ENCODE measurements at regions not wholly inside any gene's neighbourhood (a gene's known extent, or its start where the extent isn't known, plus 50 kb on each side); places are given as distances from the start of the nearest gene placed in this dataset.

DNA sequence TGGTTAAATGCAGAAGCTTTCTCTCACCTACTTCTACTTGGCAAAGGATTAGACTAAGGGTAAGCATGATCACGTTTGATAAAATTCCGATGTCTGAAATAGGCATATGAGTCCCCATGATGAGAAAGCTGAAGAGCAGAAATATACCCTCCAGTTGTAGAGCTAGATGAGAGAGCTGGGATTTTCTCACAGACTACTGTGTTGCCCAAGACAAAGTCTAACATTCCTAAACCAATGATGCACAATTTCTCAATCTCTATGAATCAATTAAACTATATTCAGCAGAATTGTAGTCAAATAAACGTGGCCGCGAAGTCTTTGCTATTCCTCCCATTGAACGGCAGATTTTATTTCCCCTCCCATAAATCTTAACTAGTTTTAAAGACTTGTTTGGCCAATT is 699.2 kb downstream of the KCNT2 start:
- TF ChIP-seq POLR2AphosphoS5 (IDR thresholded peaks at IDR 0.05; ENCODE audit: low read depth) (no peak), SPI1 (IDR thresholded peaks at IDR 0.05; ENCODE audit: borderline replicate concordance, low read depth) (no peak), GABPA (IDR thresholded peaks at IDR 0.05; ENCODE audit: low read depth) (no peak)
- TF ChIP-seq, protein P1, sequence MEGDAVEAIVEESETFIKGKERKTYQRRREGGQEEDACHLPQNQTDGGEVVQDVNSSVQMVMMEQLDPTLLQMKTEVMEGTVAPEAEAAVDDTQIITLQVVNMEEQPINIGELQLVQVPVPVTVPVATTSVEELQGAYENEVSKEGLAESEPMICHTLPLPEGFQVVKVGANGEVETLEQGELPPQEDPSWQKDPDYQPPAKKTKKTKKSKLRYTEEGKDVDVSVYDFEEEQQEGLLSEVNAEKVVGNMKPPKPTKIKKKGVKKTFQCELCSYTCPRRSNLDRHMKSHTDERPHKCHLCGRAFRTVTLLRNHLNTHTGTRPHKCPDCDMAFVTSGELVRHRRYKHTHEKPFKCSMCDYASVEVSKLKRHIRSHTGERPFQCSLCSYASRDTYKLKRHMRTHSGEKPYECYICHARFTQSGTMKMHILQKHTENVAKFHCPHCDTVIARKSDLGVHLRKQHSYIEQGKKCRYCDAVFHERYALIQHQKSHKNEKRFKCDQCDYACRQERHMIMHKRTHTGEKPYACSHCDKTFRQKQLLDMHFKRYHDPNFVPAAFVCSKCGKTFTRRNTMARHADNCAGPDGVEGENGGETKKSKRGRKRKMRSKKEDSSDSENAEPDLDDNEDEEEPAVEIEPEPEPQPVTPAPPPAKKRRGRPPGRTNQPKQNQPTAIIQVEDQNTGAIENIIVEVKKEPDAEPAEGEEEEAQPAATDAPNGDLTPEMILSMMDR (IDR thresholded peaks at IDR 0.05; ENCODE audit: insufficient read depth, low read length), result no peak
- TF ChIP-seq, protein P2, sequence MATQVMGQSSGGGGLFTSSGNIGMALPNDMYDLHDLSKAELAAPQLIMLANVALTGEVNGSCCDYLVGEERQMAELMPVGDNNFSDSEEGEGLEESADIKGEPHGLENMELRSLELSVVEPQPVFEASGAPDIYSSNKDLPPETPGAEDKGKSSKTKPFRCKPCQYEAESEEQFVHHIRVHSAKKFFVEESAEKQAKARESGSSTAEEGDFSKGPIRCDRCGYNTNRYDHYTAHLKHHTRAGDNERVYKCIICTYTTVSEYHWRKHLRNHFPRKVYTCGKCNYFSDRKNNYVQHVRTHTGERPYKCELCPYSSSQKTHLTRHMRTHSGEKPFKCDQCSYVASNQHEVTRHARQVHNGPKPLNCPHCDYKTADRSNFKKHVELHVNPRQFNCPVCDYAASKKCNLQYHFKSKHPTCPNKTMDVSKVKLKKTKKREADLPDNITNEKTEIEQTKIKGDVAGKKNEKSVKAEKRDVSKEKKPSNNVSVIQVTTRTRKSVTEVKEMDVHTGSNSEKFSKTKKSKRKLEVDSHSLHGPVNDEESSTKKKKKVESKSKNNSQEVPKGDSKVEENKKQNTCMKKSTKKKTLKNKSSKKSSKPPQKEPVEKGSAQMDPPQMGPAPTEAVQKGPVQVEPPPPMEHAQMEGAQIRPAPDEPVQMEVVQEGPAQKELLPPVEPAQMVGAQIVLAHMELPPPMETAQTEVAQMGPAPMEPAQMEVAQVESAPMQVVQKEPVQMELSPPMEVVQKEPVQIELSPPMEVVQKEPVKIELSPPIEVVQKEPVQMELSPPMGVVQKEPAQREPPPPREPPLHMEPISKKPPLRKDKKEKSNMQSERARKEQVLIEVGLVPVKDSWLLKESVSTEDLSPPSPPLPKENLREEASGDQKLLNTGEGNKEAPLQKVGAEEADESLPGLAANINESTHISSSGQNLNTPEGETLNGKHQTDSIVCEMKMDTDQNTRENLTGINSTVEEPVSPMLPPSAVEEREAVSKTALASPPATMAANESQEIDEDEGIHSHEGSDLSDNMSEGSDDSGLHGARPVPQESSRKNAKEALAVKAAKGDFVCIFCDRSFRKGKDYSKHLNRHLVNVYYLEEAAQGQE (IDR thresholded peaks at IDR 0.05; ENCODE audit: insufficient replicate concordance, low read depth), result no peak
- Histone ChIP-seq H3K27ac (replicated peaks) (no peak overlapping the region), H3K4me3 (replicated peaks; ENCODE audit: insufficient read depth, low read length) (no peak overlapping the region), H3K27me3 (ENCODE audit: insufficient read depth, poor library complexity, severe bottlenecking) (no peaks in the 10 kb centered on the region)
- no peak for DNase-seq (ENCODE audit: low read depth in 1 of 2, low spot score in 1 of 2)

DNA sequence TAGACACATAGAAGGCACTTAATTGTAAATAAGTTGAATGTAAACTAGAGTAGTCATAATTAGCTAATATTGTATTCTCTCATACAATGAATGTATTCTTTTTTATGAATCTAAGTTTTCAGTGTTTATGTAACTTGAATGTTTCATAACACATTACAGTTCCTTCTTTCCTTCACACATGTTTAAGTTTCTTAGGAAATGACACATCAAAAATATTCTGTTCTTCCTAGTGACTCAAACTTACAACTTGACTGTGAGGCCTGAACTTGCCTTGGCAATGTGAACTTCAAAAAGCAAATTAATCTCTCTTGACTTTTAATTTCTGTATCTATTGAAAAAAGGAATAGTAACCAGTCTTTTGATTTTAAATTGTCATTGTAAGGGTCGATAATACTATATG is 700.1 kb downstream of the KCNT2 start:
- Histone ChIP-seq H3K27ac (replicated peaks) (peak overlapping the region; percentile 46), H3K4me3 (replicated peaks; ENCODE audit: insufficient read depth, low read length) (no peak overlapping the region), H3K27me3 (ENCODE audit: insufficient read depth, poor library complexity, severe bottlenecking) (no peaks in the 10 kb centered on the region)
- DNase-seq (ENCODE audit: low read depth in 1 of 2, low spot score in 1 of 2), result peak in 1 of 2 experiments; percentile 14
- TF ChIP-seq SPI1 (IDR thresholded peaks at IDR 0.05; ENCODE audit: borderline replicate concordance, low read depth), result peak; percentile 61
- TF ChIP-seq, protein P1 (IDR thresholded peaks at IDR 0.05; ENCODE audit: insufficient read depth, low read length), result no peak

DNA sequence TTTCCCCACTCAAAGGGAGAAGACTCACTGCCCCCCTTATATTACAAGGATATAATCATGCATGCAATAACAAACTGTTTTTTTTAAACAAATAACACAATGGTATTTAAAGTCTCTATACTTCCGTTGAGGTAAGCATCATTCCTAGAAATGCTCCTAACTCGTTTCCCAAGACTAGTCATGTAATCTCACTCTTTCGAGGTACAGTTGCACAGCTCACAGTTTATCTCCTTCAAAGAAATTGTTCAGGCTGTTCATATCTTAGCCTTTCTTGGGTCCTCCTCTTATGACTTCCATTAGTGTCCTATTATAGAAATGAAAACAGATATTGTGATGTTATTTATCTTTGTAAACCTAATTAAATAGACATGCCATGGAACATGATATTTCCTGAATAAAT is 705.0 kb downstream of the KCNT2 start:
- no peaks in the 10 kb centered on the region for H3K27me3 ChIP-seq (ENCODE audit: insufficient read depth, poor library complexity, severe bottlenecking)
- no peak overlapping the region for H3K4me3 ChIP-seq (replicated peaks; ENCODE audit: insufficient read depth, low read length)
- H3K27ac ChIP-seq (replicated peaks), result no peak overlapping the region
- DNase-seq (ENCODE audit: low read depth in 1 of 2, low spot score in 1 of 2), result no peak
- TF ChIP-seq SPI1 (IDR thresholded peaks at IDR 0.05; ENCODE audit: borderline replicate concordance, low read depth), result no peak
- TF ChIP-seq, protein P1 (IDR thresholded peaks at IDR 0.05; ENCODE audit: insufficient read depth, low read length), result no peak
- TF ChIP-seq GABPA (IDR thresholded peaks at IDR 0.05; ENCODE audit: low read depth), result no peak
- TF ChIP-seq, protein P2 (IDR thresholded peaks at IDR 0.05; ENCODE audit: insufficient replicate concordance, low read depth), result no peak
- TF ChIP-seq POLR2AphosphoS5 (IDR thresholded peaks at IDR 0.05; ENCODE audit: low read depth), result no peak

DNA sequence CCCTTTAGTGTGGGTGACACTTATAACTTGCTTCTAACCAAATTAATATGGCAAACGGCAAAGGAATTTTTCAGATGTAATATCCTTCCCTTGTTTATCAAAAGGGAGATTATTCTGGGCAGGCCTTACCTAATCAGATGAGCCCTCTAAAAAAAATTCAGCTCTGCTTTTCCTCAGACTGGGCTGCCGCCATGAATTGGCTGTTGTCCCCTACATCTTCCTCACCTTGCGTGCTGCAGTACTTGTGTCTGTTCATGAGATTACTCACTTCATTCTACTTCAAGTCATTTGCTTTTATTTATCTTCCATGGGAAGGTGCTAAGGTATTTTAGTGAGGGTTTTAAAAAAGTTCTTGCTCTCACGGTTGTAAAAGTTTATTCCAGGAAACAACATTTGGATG is 705.5 kb downstream of the KCNT2 start:
- DNase-seq (ENCODE audit: low read depth in 1 of 2, low spot score in 1 of 2), result no peak
- H3K27me3 ChIP-seq (ENCODE audit: insufficient read depth, poor library complexity, severe bottlenecking), result no peaks in the 10 kb centered on the region
- no peak for TF ChIP-seq POLR2AphosphoS5 (IDR thresholded peaks at IDR 0.05; ENCODE audit: low read depth)
- TF ChIP-seq, protein P1 (IDR thresholded peaks at IDR 0.05; ENCODE audit: insufficient read depth, low read length), result no peak
- TF ChIP-seq, protein P2 (IDR thresholded peaks at IDR 0.05; ENCODE audit: insufficient replicate concordance, low read depth), result no peak
- TF ChIP-seq GABPA (IDR thresholded peaks at IDR 0.05; ENCODE audit: low read depth), result no peak
- TF ChIP-seq SPI1 (IDR thresholded peaks at IDR 0.05; ENCODE audit: borderline replicate concordance, low read depth), result no peak
- no peak overlapping the region for H3K27ac ChIP-seq (replicated peaks)
- no peak overlapping the region for H3K4me3 ChIP-seq (replicated peaks; ENCODE audit: insufficient read depth, low read length)

Measured in HL-60 (cell line).